ENCODE measurements at regions not wholly inside any gene's neighbourhood (a gene's known extent, or its start where the extent isn't known, plus 50 kb on each side); places are given as distances from the start of the nearest gene placed in this dataset.
"Not testable (repeated sequence)": the region's sequence is repeated elsewhere in the genome, so short reads cannot be mapped to it uniquely, and the experiment has no call there.

DNA sequence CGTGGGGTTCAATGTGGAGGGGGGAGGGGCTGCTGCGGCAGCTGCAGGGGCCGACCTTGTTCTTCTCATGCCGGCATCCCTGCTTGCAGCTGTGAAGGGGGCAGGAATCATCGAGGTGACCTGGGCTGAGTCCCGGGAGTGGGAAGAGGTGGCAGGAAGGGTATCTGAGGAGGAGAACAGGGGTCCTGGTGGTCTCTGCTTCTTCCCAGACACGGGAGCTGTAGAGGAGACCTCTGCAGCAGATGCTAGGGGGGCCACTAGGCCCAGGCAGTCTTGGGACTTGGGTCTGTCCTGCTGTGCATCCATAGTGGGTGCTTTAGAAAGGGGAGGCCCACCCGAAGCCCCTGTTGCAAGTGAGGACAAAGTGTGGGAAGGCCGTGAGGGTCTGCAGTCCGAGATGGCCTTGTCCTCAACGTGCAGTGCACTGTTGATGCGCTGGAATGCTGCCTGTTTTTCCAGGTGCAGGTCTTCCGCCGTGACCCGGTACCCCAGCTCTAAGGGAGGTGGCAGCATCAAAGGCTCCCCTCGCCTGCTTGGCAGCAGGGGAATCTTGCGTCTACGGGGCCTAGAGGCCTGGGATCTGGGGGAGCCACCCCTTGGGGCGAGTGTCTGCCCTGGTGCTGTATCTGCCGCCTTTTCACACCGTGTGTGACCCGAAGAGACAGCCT, 1370.0 kb downstream of the CDH12 start:
- DNase-seq = not testable (repeated sequence)

- DNase-seq = not testable (repeated sequence)
Measured at GRCh38 chr5:21482522-21482921, 1370.6 kb downstream of the CDH12 start.

DNA sequence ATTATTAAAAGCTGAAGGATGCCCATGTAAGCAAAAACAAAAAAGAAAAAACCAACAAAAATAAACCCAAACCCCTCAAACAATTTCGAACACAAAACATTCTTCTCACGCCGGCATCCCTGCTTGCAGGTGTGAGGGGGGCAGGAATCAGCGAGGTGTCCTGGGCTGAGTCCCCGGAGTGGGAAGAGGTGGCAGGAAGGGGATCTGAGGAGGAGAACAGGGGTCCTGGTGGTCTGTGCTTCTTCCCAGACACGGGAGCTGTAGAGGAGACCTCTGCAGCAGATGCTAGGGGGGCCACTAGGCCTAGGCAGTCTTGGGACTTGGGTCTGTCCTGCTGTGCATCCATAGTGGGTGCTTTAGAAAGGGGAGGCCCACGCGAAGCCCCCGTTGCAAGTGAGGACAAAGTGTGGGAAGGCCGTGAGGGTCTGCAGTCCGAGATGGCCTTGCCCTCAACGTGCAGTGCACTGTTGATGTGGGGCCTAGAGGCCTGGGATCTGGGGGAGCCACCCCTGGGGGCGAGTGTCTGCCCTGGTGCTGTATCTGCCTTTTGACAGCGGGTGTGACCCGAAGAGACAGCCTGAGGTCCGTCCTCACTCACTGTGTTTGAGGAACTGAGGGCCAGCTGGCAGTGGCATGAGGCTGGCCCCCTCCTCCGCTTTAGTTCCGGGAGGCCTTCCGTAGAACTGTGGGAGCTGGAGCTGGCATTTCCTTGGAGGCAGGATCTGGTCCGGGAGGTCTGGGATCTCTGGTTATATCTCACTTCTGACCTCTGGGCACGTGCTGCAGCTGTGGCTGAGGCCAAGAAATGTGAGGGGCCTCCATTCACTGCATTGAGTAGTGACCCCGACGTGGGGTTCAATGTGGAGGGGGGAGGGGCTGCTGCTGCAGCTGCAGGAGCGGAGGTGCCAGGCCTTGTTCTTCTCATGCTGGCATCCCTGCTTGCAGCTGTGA, 1371.5 kb downstream of the CDH12 start:
- DNase-seq = not testable (repeated sequence)

DNA sequence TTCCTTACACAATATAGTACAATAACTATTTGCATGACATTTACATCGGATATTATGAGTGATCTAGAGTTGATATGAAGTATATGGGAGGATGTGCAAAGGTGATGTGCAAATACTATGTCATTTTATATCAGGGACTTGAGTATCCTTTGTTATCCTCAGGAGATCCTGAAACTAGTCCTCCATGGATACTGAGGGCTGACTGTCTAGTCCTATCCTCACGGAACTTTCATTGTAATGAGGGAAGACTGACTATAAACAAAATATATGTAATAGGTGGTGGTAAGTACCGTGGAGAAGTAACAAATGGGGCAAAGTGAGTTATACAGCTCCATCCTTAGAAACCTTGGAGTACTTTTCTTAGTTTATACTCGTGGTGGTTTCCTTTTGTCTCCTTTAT, 1373.1 kb downstream of the CDH12 start:
- DNase-seq = not testable (repeated sequence)

DNA sequence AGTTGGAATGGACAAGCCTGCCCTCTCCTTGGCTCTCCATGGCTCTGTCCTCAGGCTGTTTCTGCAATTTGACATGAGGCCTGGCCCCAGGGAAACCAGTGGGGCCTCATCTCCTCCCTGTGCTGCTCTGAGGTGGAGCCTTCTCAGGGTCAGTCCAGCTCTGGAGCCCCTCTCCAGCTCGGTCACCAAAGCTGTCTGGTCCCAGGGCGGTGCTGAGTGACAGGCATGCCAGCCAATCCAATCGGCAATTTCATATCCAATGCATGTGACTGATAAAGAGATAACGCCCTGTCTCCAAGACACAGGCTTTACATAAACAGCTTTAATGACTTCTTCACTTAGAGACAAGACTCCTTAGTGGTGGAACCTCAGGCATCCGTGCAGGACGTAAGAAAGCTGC, 1379.2 kb downstream of the CDH12 start:
- DNase-seq = not testable (repeated sequence)

DNA sequence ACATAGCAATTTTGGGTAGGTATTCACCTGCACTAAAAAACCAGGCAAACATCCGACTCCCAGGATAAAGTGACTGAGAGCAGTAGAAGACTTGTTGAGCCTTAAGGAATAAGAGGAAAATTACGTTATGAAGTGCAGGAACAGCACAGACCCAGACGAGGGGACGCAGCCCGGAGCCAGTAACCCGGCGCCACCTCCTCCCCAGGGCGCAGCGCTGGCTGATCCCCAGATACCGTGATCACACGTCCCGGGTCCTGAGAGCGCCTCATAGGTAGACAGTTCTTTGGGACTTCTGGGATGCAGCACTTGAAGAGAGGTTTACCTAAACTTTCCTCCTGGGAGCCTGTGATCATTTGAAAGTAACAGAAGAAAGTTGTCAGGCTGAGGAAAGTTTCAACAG, 1379.7 kb downstream of the CDH12 start:
- not testable (repeated sequence) for DNase-seq

DNA sequence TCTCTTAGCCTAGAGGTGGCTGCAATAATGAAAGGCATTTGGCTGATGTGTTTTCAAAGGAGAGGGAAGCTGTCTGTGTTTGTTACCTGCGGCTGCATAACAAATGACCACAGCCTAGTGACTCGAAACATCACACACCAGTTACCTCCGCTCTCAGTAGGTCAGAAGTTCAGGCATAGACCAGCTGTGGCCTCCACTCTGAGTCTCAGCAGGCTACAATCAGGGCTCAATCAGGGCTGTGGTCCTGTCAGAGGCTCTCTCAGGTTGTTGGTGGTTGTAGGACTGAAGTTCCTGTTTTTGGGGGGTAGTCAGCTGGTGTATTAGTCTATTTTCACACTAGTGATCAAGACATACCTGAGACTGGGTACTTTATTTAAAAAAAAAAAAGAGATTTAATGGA, 1381.5 kb downstream of the CDH12 start:
- DNase-seq = not testable (repeated sequence)

GRCh38 chr5:21469523-21470101, 1383.5 kb downstream of the CDH12 start:
- DNase-seq = peak; percentile 24 to 62

DNA sequence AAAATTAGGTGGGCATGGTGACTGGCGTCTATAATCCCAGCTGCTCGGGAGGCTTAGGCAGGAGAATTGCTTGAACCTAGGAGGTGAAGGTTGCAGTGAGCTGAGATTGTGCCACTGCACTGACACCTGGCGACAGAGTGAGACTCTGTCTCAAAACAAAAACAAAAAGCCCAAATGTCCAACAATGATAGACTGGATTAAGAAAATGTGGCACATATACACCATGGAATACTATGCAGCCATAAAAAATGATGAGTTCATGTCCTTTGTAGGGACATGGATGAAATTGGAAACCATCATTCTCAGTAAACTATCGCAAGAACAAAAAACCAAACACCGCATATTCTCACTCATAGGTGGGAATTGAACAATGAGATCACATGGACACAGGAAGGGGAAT, 1385.6 kb downstream of the CDH12 start:
- not testable (repeated sequence) for DNase-seq

GRCh38 chr5:21459744-21460073, 1393.4 kb downstream of the CDH12 start:
- DNase-seq = not testable (repeated sequence)

DNA sequence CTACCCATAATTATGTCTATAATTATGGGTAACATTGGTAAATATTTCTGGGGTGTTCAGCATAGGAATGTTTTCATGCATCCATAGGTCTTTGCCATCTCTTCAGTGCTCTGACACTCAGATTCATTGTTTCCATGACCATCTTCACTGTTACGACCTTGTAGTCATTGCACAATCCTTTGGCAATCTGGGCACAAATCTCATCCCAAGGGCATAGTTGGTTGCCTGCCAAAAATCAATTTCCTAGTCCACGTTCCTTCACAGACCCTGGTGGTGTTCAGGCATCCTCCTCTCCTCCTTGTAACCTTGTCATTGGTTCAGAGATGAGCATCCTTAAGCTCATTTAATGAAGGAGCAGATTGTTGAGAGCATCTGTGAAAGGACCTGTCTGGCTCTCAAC, 1400.7 kb downstream of the CDH12 start:
- no peak for DNase-seq

- no peak for DNase-seq
Measured at GRCh38 chr5:21432646-21433045, 1420.5 kb downstream of the CDH12 start.

GRCh38 chr5:21424907-21425306, 1428.2 kb downstream of the CDH12 start:
- no peak for DNase-seq

- DNase-seq = no peak
Measured at GRCh38 chr5:21419383-21419782, 1431.4 kb upstream of the CDH18 start.

DNA sequence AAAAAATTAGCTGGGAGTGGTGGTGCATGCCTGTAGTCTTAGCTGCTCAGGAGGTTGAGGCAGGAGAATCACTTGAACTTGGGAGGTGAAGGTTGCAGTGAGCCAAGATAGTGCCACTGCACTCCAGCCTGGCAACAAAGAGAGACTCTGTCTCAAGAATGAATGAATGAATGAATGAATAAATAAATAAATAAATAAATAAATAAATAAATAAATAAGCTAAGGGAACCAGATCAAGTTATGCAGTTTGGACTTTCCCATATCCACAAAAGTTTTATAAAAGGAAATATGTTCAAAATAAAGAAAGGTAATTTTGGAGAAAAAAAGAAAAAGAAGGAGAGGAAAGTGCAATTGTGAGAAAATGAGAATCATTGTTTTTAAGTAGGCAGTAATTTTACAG, 1414.1 kb upstream of the CDH18 start:
- DNase-seq = not testable (repeated sequence)

DNA sequence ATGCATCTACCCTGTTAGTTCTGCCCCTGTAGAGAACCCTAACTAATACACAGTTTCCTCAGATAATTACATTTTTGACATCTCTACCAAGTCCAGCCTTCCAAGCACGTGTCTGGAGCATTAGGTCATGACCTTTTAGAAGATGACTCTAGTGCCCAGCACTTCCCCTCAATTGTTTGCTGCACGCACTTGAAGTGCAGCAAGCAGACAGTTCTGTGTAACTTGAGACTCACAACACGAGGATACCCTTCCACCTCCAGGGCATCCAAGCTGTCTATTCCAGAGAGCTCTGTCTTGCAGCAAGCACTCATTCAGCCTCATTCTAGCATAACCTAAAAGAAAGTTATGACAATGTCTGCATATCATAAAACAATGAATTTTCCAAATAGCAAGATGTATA, 1410.5 kb upstream of the CDH18 start:
- DNase-seq = no peak

GRCh38 chr5:21397693-21398092, 1409.7 kb upstream of the CDH18 start:
- no peak for DNase-seq

GRCh38 chr5:21391506-21391905, 1403.5 kb upstream of the CDH18 start:
- no peak for DNase-seq

GRCh38 chr5:21360754-21361153, 1372.8 kb upstream of the CDH18 start:
- DNase-seq = not testable (repeated sequence)

DNA sequence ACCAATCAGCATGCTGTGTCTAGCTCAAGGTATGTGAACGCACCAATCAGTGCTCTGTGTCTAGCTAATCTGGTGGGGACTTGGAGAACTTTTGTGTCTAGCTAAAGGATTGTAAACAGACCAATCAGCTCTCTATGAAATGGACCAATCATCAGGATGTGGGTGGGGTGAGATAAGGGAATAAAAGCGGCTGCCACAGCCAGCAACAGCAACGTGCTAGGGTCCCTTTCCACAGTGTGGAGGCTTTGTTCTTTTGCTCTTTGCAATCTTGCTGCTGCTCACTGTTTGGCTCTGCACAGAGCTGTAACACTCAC, 1353.9 kb upstream of the CDH18 start:
- DNase-seq = not testable (repeated sequence)

- DNase-seq = not testable (repeated sequence)
Measured at GRCh38 chr5:21341203-21341947, 1353.4 kb upstream of the CDH18 start.

DNA sequence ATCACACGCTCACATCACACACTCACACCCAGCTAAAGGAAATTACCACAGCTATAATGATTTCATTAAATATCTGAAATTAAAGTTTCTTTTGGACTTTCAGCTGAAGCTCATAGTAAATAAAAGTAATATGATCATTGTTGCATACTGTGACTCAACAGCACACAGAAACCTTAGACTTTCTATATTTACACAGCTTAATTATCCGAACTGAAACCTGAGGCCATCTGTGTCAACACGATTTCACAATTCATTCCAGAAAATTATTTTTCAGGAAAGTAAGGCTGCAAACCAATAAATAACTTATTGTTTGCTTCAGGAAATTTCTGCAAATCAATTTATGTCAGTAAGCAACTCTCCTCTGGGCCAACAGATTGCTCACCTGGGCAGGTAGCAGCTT, 1352.2 kb upstream of the CDH18 start:
- not testable (repeated sequence) for DNase-seq

DNA sequence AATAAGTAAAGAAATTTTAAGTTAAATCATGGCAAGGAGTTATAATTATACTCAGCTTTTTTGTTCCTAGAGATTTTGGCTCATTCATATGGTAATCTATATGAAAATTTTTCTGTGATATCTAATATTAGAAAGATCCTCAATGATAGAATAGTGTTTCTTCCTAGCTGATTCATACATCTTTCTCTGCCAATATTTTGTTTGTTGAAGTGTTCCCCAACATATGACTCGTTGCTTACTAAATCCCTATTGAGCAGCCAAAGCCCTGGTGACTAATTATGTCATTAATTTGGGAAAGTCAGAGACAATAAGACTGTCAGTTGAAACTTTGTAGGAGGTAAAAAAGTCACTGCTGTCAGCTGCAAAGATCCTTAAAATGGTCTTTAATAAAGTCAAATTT, 1348.5 kb upstream of the CDH18 start:
- DNase-seq = not testable (repeated sequence)
